Psoas muscle (tissue), 7 donors: ENCODE measurements at regions not wholly inside any gene's neighbourhood (a gene's known extent, or its start where the extent isn't known, plus 50 kb on each side); places are given as distances from the start of the nearest gene placed in this dataset.

Experiments
- ATAC-seq, 4 donors: fragments of 200-7000 bp; cut with Tn5 transposase; one replicate each; pipeline ENCODE4 v1.9.1; 2020; ENCODE audit warnings: moderate library complexity in 3 of 4, mild to moderate bottlenecking in 2 of 4
- DNase-seq, 2 donors: peaks; one replicate each; pipeline ENCODE4 v3.0.0-alpha.2; 2020
- H3K27ac ChIP-seq: fragments of 200-600 bp; one replicate; pipeline ENCODE4 v1.8.0; 2022
- H3K27me3 ChIP-seq, 3 donors: fragments of 200-600 bp in 1 of 3; one replicate each; pipeline versions ENCODE4 v1.6.1 to v1.8.0; 2013 to 2022; ENCODE audit warnings: low read length in 2 of 3, mild to moderate bottlenecking in 2 of 3, moderate library complexity in 1 of 3; ENCODE audit not compliant: insufficient read depth in 3 of 3
- H3K36me3 ChIP-seq, 2 donors: fragments of 200-600 bp in 1 of 2; one replicate each; pipeline versions ENCODE4 v1.6.1 to v1.8.0; 2013 to 2022; ENCODE audit warnings: low read depth in 1 of 2, mild to moderate bottlenecking in 1 of 2, moderate library complexity in 1 of 2; ENCODE audit not compliant: insufficient read depth in 1 of 2
- H3K4me1 ChIP-seq: fragments of 200-600 bp; one replicate; pipeline ENCODE4 v1.8.0; 2022
- H3K4me3 ChIP-seq: fragments of 200-600 bp; one replicate; pipeline ENCODE4 v1.8.0; 2022; ENCODE audit warnings: mild to moderate bottlenecking
- H3K9me3 ChIP-seq: fragments of 200-600 bp; one replicate; pipeline ENCODE4 v1.8.0; 2022
- CTCF ChIP-seq: fragments of 200-600 bp; IDR thresholded peaks from one replicate; pipeline ENCODE4 v1.8.0; 2022; ENCODE audit warnings: antibody characterized with exemption
- WGBS, 3 donors: extraction: QIAGEN DNeasy Blood & Tissue Kit; methylation state at CpG; one replicate each; pipeline versions ENCODE4 v1.1.6 to v1.1.7; 2013; 5-methylcytosine and 5-hydroxymethylcytosine counted together
- intact Hi-C, 2 donors: fragments of 100-400 bp; cut with DNase I; formaldehyde crosslinking; loops; one replicate each; pipeline versions ENCODE4 v1.11.0 to v1.14.2; 2022
- donor health status: healthy with polysubstance abuse.
- donor health status: DM: no; HTN: no; CAD: no; lungs with moderate emphysema.
- donor health status: Bipolar disorder and iron deficiency.
- donor health status: healthy.
- donor health status: DM: yes; HTN: yes; CAD: no.
- donor health status: DM: no; HTN: no; CAD: no.
- donor health status: DM: yes; HTN: yes; CAD: no.

- Histone ChIP-seq H3K27me3 (peaks cover 0 to 3% (median 0%) of the 10 kb centered on the region in 3 donors), H3K4me3 (no peak overlapping the region), H3K4me1 (no peaks in the 10 kb centered on the region), H3K36me3 (no peaks in the 10 kb centered on the region), H3K27ac (no peak overlapping the region), H3K9me3 (no peaks in the 10 kb centered on the region)
- intact Hi-C loops: no loop called here
- no peak for TF ChIP-seq CTCF
- DNase-seq (no peak), ATAC-seq (no peak)
- 20 to 31% (median 22%) methylated on average over 6 of the region's 6 CpGs for WGBS, 3 donors
Measured at GRCh38 chr11:32210556-32210955, 119.7 kb downstream of the RCN1 start.

DNA sequence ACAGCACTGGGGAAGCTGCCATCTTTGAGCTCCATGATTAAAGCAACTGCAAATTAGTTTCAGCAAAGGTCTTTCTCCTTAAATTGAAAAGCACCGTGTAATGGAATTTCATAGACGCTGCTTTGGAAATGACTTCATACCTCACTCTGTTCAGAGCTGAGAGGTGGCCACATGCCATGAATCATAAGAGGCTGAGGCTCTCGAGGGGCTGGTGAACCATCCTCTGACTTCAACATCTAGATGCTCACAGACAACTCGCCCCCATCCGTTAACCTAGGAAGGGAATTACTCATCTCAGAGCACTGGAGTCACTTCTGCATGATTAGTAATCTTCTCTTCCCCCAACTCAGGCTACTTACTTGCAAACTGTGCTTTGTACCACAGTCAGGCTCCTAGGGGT, 122.3 kb downstream of the RCN1 start:
- Histone ChIP-seq H3K27ac (no peak overlapping the region), H3K9me3 (no peaks in the 10 kb centered on the region), H3K36me3 (no peaks in the 10 kb centered on the region), H3K4me1 (no peaks in the 10 kb centered on the region), H3K27me3 (peaks cover 0 to 3% (median 0%) of the 10 kb centered on the region in 3 donors), H3K4me3 (no peak overlapping the region)
- WGBS, 3 donors: 14 to 26% (median 19%) methylated on average over 5 of the region's 5 CpGs
- TF ChIP-seq CTCF: no peak
- DNase-seq (no peak), ATAC-seq (no peak)
- intact Hi-C loops: no loop called here

- Histone ChIP-seq H3K27me3 (peaks cover 0 to 2% (median 0%) of the 10 kb centered on the region in 3 donors), H3K4me3 (no peak overlapping the region), H3K4me1 (no peaks in the 10 kb centered on the region), H3K36me3 (no peaks in the 10 kb centered on the region), H3K27ac (no peak overlapping the region), H3K9me3 (no peaks in the 10 kb centered on the region)
- no peak for TF ChIP-seq CTCF
- intact Hi-C loops: no loop called here
- 78 to 93% (median 90%) methylated on average over 1 of the region's 1 CpG for WGBS, 3 donors
- no peak for DNase-seq
- ATAC-seq: no peak
Measured at GRCh38 chr11:32215157-32215556, 124.3 kb downstream of the RCN1 start.

GRCh38 chr11:32216749-32217148, 125.9 kb downstream of the RCN1 start:
- Histone ChIP-seq H3K27me3 (peaks cover 0 to 2% (median 0%) of the 10 kb centered on the region in 3 donors), H3K4me1 (no peaks in the 10 kb centered on the region), H3K4me3 (no peak overlapping the region), H3K9me3 (no peaks in the 10 kb centered on the region), H3K36me3 (no peaks in the 10 kb centered on the region), H3K27ac (no peak overlapping the region)
- 83 to 90% (median 83%) methylated on average over 4 of the region's 4 CpGs for WGBS, 3 donors
- DNase-seq (no peak), ATAC-seq (no peak)
- no peak for TF ChIP-seq CTCF
- intact Hi-C loops: no loop called here

GRCh38 chr11:32219320-32219719, 128.4 kb downstream of the RCN1 start:
- intact Hi-C loops: no loop called here

More at GRCh38 chr11:32219320-32219719, 128.4 kb downstream of the RCN1 start:
- Histone ChIP-seq H3K27me3 (peaks cover 0 to 2% (median 0%) of the 10 kb centered on the region in 3 donors), H3K36me3 (no peaks in the 10 kb centered on the region), H3K9me3 (no peaks in the 10 kb centered on the region), H3K27ac (no peak overlapping the region), H3K4me1 (no peaks in the 10 kb centered on the region), H3K4me3 (no peak overlapping the region)
- DNase-seq (no peak), ATAC-seq (no peak)
- WGBS, 3 donors: 55 to 64% (median 64%) methylated on average over 7 of the region's 7 CpGs
- TF ChIP-seq CTCF: no peak
